SJCRH30 (cell line): ENCODE measurements at regions not wholly inside any gene's neighbourhood (a gene's known extent, or its start where the extent isn't known, plus 50 kb on each side); places are given as distances from the start of the nearest gene placed in this dataset.
A peak's percentile ranks its signal among the peaks of the same experiment; 100 is the strongest.
"Not testable (repeated sequence)": the region's sequence is repeated elsewhere in the genome, so short reads cannot be mapped to it uniquely, and the experiment has no call there.

Experiments
- DNase-seq, 2 experiments: peaks; one replicate each; pipeline ENCODE4 v3.0.0-alpha.2; 2015 to 2020
- H3K27ac ChIP-seq: fragments of 250-450 bp; sonication (Bioruptor Pico); 2 replicates; pipeline ENCODE4 v1.5.1; 2020; ENCODE audit warnings: mild to moderate bottlenecking, moderate library complexity
- H3K27me3 ChIP-seq: fragments of 250-450 bp; sonication (Bioruptor Pico); 2 replicates; pipeline ENCODE4 v1.5.1; 2020; ENCODE audit warnings: mild to moderate bottlenecking, moderate library complexity
- H3K36me3 ChIP-seq: fragments of 250-450 bp; sonication (Bioruptor Pico); 2 replicates; pipeline ENCODE4 v1.5.1; 2020; ENCODE audit warnings: mild to moderate bottlenecking, moderate library complexity
- H3K4me1 ChIP-seq: fragments of 250-450 bp; sonication (Bioruptor Pico); 2 replicates; pipeline ENCODE4 v1.5.1; 2020; ENCODE audit warnings: mild to moderate bottlenecking, moderate library complexity
- H3K4me3 ChIP-seq: fragments of 250-450 bp; sonication (Bioruptor Pico); 2 replicates; pipeline ENCODE4 v1.5.1; 2020; ENCODE audit warnings: mild to moderate bottlenecking, moderate library complexity
- H3K9me3 ChIP-seq: fragments of 250-450 bp; sonication (Bioruptor Pico); replicated peaks from 2 replicates; pipeline ENCODE4 v1.5.1; 2020; ENCODE audit warnings: mild to moderate bottlenecking, moderate library complexity

DNA sequence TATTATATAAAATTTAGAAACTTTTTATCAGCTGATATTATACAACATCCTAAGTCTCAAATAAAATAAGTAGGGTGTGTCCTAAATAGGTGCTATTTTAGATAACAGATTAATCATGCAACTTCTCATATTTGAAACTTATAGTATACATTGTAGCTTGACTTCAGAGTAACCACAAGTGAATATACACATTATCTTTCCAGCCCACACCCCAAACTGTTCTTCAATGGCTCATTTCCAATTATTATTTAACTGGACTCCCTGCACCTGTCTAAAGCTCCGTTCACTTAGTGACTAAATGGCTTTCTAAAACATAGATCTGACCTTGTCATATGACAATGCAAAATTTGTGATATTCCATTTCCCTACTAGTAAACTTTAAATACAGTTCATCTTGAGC lies 490.9 kb upstream of the RGMB start:
- 0 out of 2 replicates have a peak, but pooled peaks cover 3% of the 10 kb centered on the region for H3K9me3 ChIP-seq
- no peak overlapping the region for H3K4me3 ChIP-seq
- no peaks in the 10 kb centered on the region for H3K27me3 ChIP-seq
- no peaks in the 10 kb centered on the region for H3K4me1 ChIP-seq
- no peak overlapping the region for H3K27ac ChIP-seq
- H3K36me3 ChIP-seq, result no peaks in the 10 kb centered on the region
- peak in 1 of 2 experiments; percentile 9 for DNase-seq

DNA sequence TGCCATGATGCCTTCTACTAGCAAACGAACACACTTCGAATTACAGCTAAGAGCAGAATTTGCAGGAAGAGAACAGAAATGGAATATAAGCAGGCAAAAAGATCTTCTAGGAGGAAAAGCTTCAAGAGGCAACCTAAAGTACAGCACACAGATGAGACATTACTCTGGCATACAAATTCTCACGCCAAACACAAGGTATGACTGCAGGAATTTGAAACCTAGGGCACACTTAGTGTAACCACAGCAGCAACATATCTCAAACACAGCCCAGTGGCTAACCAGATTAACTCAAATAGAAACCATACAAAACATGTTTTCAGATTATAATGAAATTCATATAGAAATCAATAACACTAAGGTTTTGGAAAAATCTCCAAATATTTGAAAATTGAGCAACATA lies 481.0 kb upstream of the RGMB start:
- DNase-seq, result no peak
- Histone ChIP-seq H3K4me3 (no peak overlapping the region), H3K36me3 (no peaks in the 10 kb centered on the region), H3K27ac (no peak overlapping the region), H3K9me3 (no peaks in the 10 kb centered on the region), H3K4me1 (no peaks in the 10 kb centered on the region), H3K27me3 (no peaks in the 10 kb centered on the region)

DNA sequence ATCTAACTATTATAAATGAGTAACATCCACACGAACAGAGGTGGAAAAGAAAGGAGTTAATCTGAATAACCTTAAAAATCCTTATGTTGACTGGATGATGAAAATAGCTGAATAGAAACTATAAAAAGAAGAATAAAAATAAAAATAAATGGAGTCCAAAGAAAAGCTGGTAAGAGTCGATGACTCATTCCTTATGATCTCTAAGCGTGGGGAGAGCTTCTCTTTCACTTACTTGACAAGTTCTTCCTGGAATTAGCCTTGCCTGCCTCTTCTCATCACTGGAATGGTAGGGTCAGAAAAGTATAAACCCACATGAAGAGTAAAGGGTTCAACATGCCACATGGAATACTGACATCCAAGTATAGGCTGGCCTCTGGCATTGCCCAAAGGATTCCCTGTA lies 477.0 kb upstream of the RGMB start:
- no peak for DNase-seq
- Histone ChIP-seq H3K4me3 (no peak overlapping the region), H3K27me3 (no peaks in the 10 kb centered on the region), H3K27ac (no peak overlapping the region), H3K4me1 (peaks cover 2% of the 10 kb centered on the region), H3K36me3 (no peaks in the 10 kb centered on the region), H3K9me3 (no peaks in the 10 kb centered on the region)

DNA sequence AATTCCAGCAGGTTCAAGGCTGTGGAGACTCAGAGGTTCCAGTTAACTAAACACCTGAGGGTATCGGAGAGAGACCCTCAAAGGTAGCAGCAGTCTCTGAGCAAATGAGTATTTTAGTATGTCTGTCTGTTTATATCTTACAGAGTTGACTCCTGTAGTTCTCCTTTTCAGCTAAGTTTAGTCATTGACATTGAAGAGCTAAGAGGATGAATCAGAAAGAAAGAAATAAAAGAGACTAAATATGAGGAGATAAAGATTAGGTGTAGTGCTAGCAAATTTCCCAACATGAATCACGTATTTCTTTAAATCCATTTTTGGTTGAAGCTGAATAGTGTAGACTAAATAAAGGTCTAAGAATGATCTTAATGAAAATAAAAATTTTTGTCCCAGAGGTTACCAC lies 474.0 kb upstream of the RGMB start:
- Histone ChIP-seq H3K27me3 (no peaks in the 10 kb centered on the region), H3K27ac (no peak overlapping the region), H3K4me1 (peaks cover 9% of the 10 kb centered on the region), H3K9me3 (no peaks in the 10 kb centered on the region), H3K4me3 (no peak overlapping the region), H3K36me3 (no peaks in the 10 kb centered on the region)
- no peak for DNase-seq

DNA sequence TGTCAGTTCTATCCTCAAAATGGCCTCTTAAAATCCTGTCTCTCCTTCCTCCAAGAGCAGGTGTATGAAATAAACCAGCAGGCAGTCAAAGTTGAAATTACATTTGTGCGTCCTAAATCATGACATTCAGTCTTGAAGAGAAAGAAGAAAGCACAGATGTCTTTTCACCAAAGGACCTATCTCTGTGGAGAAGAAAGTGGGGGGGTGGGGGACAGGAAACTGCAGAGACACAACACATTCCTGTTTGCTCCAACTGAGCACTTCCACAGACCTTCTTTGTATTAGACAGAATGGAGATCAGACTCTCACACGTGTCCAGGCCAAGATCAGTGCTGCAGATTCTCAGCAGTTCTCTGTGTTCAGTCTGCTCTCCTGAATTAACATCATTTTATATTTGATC lies 471.9 kb upstream of the RGMB start:
- DNase-seq, result peak; percentile 34 to 59
- H3K9me3 ChIP-seq, result no peaks in the 10 kb centered on the region
- H3K27me3 ChIP-seq, result no peaks in the 10 kb centered on the region
- H3K4me3 ChIP-seq, result no peak overlapping the region
- H3K4me1 ChIP-seq, result peaks cover 9% of the 10 kb centered on the region
- H3K27ac ChIP-seq, result peak overlapping the region; percentile 32
- H3K36me3 ChIP-seq, result no peaks in the 10 kb centered on the region

DNA sequence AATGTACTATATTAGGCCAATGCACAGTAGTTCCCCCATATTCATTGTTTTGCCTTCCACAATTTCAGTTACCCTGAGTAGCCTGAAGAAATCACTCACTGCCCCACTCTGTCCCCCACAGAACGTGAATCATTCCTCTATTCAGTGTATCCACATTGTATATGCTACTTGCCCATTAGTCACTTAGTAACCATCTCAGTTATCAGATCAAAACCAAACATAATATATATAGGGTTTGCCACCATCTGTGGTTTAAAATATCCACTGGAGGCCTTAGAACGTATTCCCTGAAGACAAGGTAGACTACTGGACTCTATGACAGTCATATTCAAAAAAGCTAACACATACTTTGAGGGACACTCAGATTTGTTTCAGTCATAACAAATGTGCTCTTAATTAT lies 465.7 kb upstream of the RGMB start:
- Histone ChIP-seq H3K27ac (peak overlapping the region; percentile 69), H3K4me1 (peaks cover 31% of the 10 kb centered on the region), H3K4me3 (no peak overlapping the region), H3K27me3 (no peaks in the 10 kb centered on the region), H3K9me3 (no peaks in the 10 kb centered on the region), H3K36me3 (no peaks in the 10 kb centered on the region)
- DNase-seq, result no peak

DNA sequence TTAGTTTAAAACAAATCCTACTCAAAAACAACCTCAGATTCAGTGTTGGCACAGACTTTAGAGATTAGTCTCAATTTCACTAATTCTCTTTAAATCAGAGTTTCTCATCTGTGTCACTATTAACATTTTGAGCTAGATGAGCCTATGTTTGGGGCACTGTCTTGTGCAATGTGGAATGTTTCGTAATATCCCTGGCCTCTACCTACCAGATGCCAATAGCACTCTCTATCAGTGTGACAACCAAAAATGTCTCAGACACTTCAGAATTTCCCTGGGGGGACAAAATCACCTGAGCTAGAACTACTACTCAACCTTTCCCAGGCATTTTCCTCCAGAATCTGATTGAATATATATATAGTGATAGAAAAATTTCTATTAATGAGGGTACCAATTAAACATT lies 465.2 kb upstream of the RGMB start:
- H3K9me3 ChIP-seq, result no peaks in the 10 kb centered on the region

DNA sequence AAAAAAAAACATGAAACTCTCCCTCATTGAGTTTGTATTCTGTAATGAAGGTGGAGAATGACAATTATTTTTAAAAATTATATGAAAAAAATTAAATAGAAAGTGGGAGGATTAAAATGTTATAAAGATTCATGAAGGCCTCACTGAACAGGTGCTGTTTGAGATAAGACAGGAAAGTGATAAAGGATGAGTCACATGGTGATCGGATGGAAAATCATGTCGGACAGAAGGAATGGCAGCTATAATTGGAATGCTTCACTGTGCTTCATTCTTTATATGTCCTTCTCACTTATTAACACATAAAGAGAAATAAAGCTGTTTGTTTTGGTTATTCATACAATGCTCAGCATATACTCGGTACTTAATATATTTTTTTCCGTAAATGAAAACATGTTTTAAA lies 464.5 kb upstream of the RGMB start:
- Histone ChIP-seq H3K27ac (peak overlapping the region; percentile 69), H3K4me3 (peak overlapping the region; percentile 30), H3K27me3 (no peaks in the 10 kb centered on the region), H3K4me1 (peaks cover 36% of the 10 kb centered on the region), H3K9me3 (no peaks in the 10 kb centered on the region), H3K36me3 (no peaks in the 10 kb centered on the region)
- no peak for DNase-seq

More for the DNA sequence above, 465.2 kb upstream of the RGMB start:
- Histone ChIP-seq H3K4me3 (no peak overlapping the region), H3K36me3 (no peaks in the 10 kb centered on the region), H3K27ac (peak overlapping the region; percentile 69), H3K27me3 (no peaks in the 10 kb centered on the region), H3K4me1 (peaks cover 31% of the 10 kb centered on the region)
- DNase-seq, result no peak

DNA sequence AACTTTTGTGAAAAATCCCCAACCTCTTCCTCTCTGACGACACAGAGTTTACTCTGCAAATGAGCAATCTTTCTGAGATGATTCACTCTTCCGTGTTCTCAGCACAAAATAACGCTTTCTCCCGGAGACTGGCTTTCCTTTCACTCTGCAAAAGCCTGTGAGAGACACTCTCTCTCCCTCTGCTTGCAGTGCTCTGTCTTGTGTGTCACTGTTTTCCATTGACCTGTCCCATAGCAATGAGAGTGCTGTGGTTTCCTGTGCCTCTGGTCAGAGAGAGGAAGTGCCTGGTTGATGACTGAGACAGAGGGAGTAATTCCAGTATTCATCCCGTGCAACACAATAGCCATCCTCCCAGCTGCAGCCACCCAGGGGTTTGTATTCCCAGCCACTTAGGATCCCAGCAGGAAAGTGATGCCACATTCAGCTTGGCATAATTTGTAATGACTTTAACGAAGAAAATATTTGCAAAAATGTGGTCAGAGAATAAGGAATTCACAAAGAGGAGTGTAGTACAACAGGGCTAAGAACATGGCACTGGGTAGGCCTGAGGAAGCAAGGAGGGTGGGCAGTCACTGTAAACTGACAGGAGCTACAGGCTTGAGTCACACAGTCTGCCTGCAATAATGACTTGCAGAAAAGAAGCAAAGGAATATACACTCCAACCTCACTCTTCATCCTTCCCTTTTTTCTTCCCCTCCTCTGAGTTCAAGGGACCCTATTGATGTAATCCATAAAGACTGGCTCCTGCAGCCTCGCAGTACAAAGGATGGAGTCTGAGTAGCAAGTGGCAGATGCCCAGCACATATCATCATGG lies 463.5 kb upstream of the RGMB start:
- no peaks in the 10 kb centered on the region for H3K9me3 ChIP-seq
- no peaks in the 10 kb centered on the region for H3K27me3 ChIP-seq
- H3K27ac ChIP-seq, result peak overlapping the region; percentile 69
- peak; percentile 66 to 80 for DNase-seq
- no peaks in the 10 kb centered on the region for H3K36me3 ChIP-seq
- peaks cover 46% of the 10 kb centered on the region for H3K4me1 ChIP-seq
- peak overlapping the region; percentile 30 for H3K4me3 ChIP-seq

DNA sequence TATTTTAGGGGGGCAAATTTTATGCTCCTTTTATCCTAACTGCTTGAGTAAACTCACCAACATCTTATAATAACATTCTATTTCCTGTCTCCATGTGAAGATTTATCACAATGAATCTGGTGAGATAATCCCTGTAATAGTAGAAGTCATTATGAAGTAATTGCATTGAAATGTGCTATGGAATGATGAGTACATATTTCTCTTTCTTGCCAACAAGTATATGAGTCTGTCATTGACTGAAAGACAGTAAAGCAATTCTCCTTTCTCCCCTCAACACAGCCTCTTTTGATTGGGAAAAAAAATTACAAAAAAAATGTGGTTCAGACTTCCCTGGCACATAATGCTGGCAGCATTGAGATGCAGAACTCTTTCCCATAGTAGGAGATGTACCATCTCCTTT lies 459.2 kb upstream of the RGMB start:
- Histone ChIP-seq H3K4me1 (peaks cover 57% of the 10 kb centered on the region), H3K27ac (peak overlapping the region; percentile 59)
- DNase-seq, result peak in 1 of 2 experiments; percentile 43

DNA sequence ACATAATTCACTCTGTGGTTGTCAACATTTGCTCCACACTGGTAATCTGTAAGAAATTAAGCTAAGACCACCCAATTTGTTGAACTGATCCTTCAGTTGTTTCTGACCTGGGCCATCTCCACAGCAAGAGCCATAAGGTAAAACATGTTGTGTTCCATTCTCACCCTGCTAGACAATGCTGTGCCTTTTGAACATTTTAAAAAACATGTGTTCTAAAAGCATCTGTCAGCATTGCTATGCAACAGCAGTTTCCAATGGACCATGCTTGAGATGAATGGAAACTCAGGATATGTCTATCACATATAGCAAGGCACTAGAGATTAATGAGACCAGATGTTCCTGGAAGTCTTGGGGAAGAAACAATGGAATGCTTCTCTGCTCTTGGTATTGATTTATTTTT lies 455.1 kb upstream of the RGMB start:
- Histone ChIP-seq H3K27ac (peak overlapping the region; percentile 42), H3K27me3 (no peaks in the 10 kb centered on the region), H3K9me3 (no peaks in the 10 kb centered on the region), H3K4me1 (peaks cover 44% of the 10 kb centered on the region), H3K36me3 (no peaks in the 10 kb centered on the region), H3K4me3 (no peak overlapping the region)
- DNase-seq, result peak; percentile 47 to 84

More for the DNA sequence above, 459.2 kb upstream of the RGMB start:
- Histone ChIP-seq H3K36me3 (no peaks in the 10 kb centered on the region), H3K27me3 (no peaks in the 10 kb centered on the region), H3K4me3 (no peak overlapping the region), H3K9me3 (no peaks in the 10 kb centered on the region)

DNA sequence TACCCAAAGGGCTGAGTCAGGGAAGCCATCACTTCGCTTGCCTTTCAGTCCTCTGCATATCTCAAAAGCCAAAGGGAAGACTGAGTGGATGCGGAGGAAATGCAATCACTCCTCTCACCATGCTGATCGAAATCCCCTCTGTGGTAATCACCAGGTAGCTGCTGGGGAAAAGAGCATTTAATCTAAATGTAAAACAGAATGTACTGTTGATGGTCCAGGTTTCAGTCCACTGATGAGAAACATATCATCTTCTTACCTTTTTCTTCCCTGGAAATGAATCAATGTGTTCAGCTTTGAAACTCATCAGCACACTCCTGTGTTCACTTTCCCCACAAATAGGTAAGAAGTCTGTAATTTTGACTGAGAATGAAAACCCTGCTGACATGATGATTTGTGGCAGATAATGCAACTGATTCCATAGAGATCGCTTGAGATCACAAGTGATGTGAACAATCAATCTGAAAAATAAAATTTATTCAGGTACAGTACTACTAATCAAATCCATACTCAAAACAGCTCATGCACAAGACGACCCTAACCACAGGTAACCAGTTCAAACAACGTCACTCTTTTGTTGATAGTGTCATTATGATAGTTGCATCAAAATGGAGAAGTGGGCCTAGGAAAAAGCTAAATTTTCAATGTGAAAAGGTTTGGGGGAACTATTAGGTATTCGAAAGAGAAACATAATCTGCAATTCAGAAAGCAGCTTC lies 454.0 kb upstream of the RGMB start:
- H3K27ac ChIP-seq, result peak overlapping the region; percentile 42
- no peaks in the 10 kb centered on the region for H3K9me3 ChIP-seq
- DNase-seq, result no peak
- H3K36me3 ChIP-seq, result no peaks in the 10 kb centered on the region
- no peaks in the 10 kb centered on the region for H3K27me3 ChIP-seq
- H3K4me1 ChIP-seq, result peaks cover 34% of the 10 kb centered on the region
- no peak overlapping the region for H3K4me3 ChIP-seq

DNA sequence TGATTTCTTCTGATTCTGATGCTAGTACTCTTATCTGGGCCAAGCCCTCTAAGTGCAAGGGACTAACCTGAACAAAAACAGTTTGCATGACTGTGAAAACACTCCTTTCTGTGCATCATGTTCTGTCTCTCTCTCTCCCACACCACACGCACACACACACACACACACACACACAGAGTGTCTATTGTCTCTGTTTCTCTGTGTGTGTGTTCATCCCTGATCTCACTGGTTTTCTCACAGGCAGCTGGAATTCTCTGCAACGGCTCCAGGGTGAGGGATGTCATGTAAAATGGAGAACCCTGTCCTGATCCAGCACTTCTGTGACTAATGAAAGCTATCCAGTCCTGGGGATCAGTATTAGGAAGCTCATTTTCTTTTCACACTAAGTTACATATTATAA lies 453.1 kb upstream of the RGMB start:
- Histone ChIP-seq H3K4me1 (peaks cover 25% of the 10 kb centered on the region), H3K27ac (no peak overlapping the region), H3K36me3 (no peaks in the 10 kb centered on the region), H3K9me3 (no peaks in the 10 kb centered on the region), H3K4me3 (no peak overlapping the region), H3K27me3 (no peaks in the 10 kb centered on the region)
- DNase-seq, result no peak

DNA sequence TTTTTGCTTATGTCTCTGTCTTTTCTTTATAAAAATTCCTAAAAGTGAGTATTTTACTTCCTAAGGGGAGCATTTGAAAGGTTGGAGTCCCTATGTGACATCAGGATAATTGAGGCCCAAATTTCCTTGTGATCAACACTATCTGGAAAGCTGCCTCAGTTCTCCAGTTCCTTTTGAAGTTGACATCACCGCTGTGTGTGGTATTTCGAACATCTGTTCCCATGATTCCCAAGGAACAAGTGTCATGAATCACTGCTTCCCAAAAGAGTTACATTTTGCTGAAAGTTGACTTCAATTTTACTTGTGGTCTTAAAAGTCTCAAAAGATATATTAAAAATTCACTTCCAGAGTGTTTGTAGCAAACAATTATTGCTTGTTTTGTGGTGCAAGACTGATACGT lies 452.1 kb upstream of the RGMB start:
- H3K4me1 ChIP-seq, result peaks cover 24% of the 10 kb centered on the region
- H3K9me3 ChIP-seq, result no peaks in the 10 kb centered on the region
- H3K36me3 ChIP-seq, result no peaks in the 10 kb centered on the region
- no peak for DNase-seq
- no peaks in the 10 kb centered on the region for H3K27me3 ChIP-seq
- H3K4me3 ChIP-seq, result no peak overlapping the region
- no peak overlapping the region for H3K27ac ChIP-seq

DNA sequence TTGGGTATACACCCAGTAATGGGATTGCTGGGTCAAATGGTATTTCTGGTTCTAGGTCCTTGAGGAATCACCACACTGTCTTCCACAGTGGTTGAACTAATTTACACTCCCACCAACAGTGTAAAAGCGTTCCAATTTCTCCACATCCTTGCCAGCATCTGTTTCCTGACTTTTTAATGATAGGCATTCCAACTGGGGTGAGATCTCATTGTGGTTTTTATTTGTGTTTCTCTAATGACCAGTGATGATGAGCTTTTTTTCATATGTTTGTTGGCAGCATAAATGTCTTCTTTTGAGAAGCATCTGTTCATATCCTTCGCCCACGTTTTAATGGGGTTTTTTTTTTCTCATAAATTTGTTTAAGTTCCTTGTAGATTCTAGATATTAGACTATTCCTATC lies 448.3 kb upstream of the RGMB start:
- DNase-seq, H3K27ac ChIP-seq, H3K36me3 ChIP-seq, H3K4me1 ChIP-seq, H3K4me3 ChIP-seq, H3K9me3 ChIP-seq, H3K27me3 ChIP-seq: not testable (repeated sequence)
